Progenitor cell of endocrine pancreas (in vitro differentiated cells): ENCODE measurements at regions not wholly inside any gene's neighbourhood (a gene's known extent, or its start where the extent isn't known, plus 50 kb on each side); places are given as distances from the start of the nearest gene placed in this dataset.

ENCODE experiments used
- DNase-seq: peaks from one replicate; pipeline ENCODE4 v3.0.0; 2021; ENCODE audit warnings: low spot score; ENCODE audit not compliant: unreplicated experiment
- H3K27ac Mint-ChIP-seq: 2 replicates; pipeline ENCODE4 v1.8.0; 2021; ENCODE audit warnings: mild to moderate bottlenecking, moderate library complexity, mixed read lengths
- H3K27me3 Mint-ChIP-seq: 2 replicates; pipeline ENCODE4 v1.8.0; 2021; ENCODE audit warnings: mixed read lengths
- H3K36me3 Mint-ChIP-seq: 2 replicates; pipeline ENCODE4 v1.8.0; 2022; ENCODE audit warnings: mixed read lengths; ENCODE audit not compliant: insufficient read depth
- H3K4me1 Mint-ChIP-seq: 2 replicates; pipeline ENCODE4 v1.8.0; 2021; ENCODE audit warnings: low read depth, mixed read lengths
- H3K4me3 Mint-ChIP-seq: 2 replicates; pipeline ENCODE4 v1.8.0; 2021; ENCODE audit warnings: low read depth, mild to moderate bottlenecking, moderate library complexity, mixed read lengths
- H3K9me3 Mint-ChIP-seq: 2 replicates; pipeline ENCODE4 v1.8.0; 2021; ENCODE audit warnings: low read depth, mixed read lengths
- TF ChIP-seq, protein P1 (sequence below): fragments of 200-600 bp; sonication (generic); IDR thresholded peaks from one replicate; pipeline ENCODE4 v1.5.0; 2021; ENCODE audit warnings: antibody characterized with exemption, mild to moderate bottlenecking; ENCODE audit not compliant: unreplicated experiment

GRCh38 chr3:118400886-118401285 lies 633.8 kb downstream of the IGSF11 start:
- no peaks in the 10 kb centered on the region for H3K4me1 Mint-ChIP-seq
- H3K4me3 Mint-ChIP-seq: no peak overlapping the region
- H3K27ac Mint-ChIP-seq: no peak overlapping the region
- no peaks in the 10 kb centered on the region for H3K9me3 Mint-ChIP-seq
- no peaks in the 10 kb centered on the region for H3K27me3 Mint-ChIP-seq
- TF ChIP-seq, protein P1, sequence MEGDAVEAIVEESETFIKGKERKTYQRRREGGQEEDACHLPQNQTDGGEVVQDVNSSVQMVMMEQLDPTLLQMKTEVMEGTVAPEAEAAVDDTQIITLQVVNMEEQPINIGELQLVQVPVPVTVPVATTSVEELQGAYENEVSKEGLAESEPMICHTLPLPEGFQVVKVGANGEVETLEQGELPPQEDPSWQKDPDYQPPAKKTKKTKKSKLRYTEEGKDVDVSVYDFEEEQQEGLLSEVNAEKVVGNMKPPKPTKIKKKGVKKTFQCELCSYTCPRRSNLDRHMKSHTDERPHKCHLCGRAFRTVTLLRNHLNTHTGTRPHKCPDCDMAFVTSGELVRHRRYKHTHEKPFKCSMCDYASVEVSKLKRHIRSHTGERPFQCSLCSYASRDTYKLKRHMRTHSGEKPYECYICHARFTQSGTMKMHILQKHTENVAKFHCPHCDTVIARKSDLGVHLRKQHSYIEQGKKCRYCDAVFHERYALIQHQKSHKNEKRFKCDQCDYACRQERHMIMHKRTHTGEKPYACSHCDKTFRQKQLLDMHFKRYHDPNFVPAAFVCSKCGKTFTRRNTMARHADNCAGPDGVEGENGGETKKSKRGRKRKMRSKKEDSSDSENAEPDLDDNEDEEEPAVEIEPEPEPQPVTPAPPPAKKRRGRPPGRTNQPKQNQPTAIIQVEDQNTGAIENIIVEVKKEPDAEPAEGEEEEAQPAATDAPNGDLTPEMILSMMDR: no peak
- H3K36me3 Mint-ChIP-seq: no peaks in the 10 kb centered on the region
- DNase-seq: no peak

DNA sequence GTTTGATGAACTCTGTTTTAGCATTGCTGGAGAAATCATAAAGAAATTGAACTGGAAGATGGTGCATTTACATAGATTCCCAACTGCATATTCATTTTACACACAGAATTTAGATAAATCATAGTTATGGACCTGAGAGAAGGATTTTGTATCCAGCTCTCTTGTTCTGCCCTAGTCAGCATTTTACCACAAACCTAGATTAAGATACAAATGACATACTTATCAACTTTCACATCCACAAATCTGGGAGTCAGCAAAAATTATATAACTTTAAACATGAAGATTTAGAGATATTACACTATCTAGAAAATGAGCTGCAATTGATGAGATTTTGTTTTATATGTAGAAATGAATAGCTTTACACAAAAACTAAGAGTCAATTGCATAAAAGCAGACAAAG lies 632.8 kb downstream of the IGSF11 start:
- H3K27me3 Mint-ChIP-seq: no peaks in the 10 kb centered on the region
- H3K9me3 Mint-ChIP-seq: no peaks in the 10 kb centered on the region
- TF ChIP-seq, protein P1: no peak
- no peak overlapping the region for H3K27ac Mint-ChIP-seq
- H3K36me3 Mint-ChIP-seq: no peaks in the 10 kb centered on the region
- DNase-seq: no peak
- H3K4me1 Mint-ChIP-seq: no peaks in the 10 kb centered on the region
- no peak overlapping the region for H3K4me3 Mint-ChIP-seq

DNA sequence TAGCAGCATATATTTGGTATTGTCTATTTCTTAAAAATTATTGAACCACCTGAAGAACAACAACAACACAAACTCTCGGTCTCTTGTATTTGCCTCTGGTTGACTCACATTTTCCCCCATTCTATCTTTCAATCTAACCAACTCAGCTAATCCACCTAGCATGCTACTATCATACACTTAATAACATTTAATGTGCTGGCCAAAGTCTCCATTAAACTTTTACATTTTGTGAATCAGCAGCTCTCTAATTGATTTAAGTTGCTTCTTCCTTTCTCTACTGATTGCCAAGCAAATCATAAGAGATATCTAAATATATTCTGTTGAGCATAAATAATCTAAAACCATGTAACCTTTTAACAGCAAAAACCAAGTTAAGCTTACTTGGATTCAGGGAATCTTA lies 631.7 kb downstream of the IGSF11 start:
- H3K36me3 Mint-ChIP-seq: no peaks in the 10 kb centered on the region
- no peaks in the 10 kb centered on the region for H3K4me1 Mint-ChIP-seq
- H3K27me3 Mint-ChIP-seq: no peaks in the 10 kb centered on the region
- H3K27ac Mint-ChIP-seq: no peak overlapping the region
- TF ChIP-seq, protein P1: no peak
- DNase-seq: no peak
- H3K9me3 Mint-ChIP-seq: no peaks in the 10 kb centered on the region
- no peak overlapping the region for H3K4me3 Mint-ChIP-seq

DNA sequence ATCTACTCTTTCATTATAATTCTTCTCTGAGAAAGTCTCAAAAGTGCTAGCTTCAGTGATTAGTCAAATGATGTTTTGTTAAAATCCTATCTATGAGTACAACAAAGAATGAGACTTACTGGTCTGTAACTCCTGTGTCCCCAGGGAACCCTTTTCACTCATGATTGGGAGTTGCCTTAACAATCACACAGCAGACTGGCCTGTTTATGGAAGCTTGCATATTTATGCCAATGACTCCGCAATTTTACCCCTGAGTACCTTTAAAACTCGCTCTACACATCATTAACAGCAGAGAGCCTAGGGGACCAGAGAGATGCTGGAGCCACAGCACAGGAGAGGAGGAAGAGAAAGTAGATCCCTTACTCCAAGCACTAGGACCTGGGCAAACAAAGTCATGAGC lies 628.1 kb downstream of the IGSF11 start:
- Mint-ChIP-seq H3K27me3 (no peaks in the 10 kb centered on the region), H3K27ac (peak overlapping the region; percentile 33), H3K4me3 (no peak overlapping the region), H3K9me3 (no peaks in the 10 kb centered on the region), H3K36me3 (no peaks in the 10 kb centered on the region), H3K4me1 (no peaks in the 10 kb centered on the region)
- no peak for DNase-seq
- TF ChIP-seq, protein P1: no peak

DNA sequence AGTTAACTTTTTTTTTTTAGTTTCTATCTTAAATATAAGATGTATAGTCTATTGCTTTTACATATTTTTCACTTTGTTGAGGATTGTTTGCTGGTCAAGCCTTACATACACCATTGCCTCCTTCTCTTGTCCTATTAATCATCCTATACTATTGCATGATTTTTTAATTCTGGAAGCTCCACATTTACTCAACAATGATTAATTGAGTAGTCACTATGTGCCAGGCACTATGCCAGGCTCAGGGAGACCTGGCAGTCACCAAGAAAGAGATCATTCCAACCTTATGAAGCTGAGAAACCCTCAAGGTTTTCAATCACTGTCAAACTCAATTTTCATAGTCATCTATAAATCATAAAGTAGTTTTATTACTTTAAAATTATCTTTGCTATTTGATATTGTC lies 626.2 kb downstream of the IGSF11 start:
- no peak for DNase-seq
- Mint-ChIP-seq H3K4me3 (no peak overlapping the region), H3K36me3 (no peaks in the 10 kb centered on the region), H3K27ac (no peak overlapping the region), H3K9me3 (no peaks in the 10 kb centered on the region), H3K4me1 (no peaks in the 10 kb centered on the region), H3K27me3 (no peaks in the 10 kb centered on the region)
- TF ChIP-seq, protein P1: no peak
